ENCODE measurements at regions not wholly inside any gene's neighbourhood (a gene's known extent, or its start where the extent isn't known, plus 50 kb on each side); places are given as distances from the start of the nearest gene placed in this dataset.
A peak's percentile ranks its signal among the peaks of the same experiment; 100 is the strongest.
"Not testable (repeated sequence)": the region's sequence is repeated elsewhere in the genome, so short reads cannot be mapped to it uniquely, and the experiment has no call there.

GRCh38 chr5:103990064-103990463, 427.5 kb upstream of the NUDT12 start:
- no peak for DNase-seq
- Histone ChIP-seq H3K9me3 (peaks cover 0 to 8% (median 0%) of the 10 kb centered on the region in 12 donors), H3K4me1 (no peaks in the 10 kb centered on the region), H3K36me3 (no peaks in the 10 kb centered on the region), H3K27ac (no peak overlapping the region), H3K4me3 (no peak overlapping the region), H3K27me3 (no peaks in the 10 kb centered on the region)
- 51 to 86% (median 72%) methylated on average over 4 of the region's 4 CpGs for WGBS, 4 donors
- no peak for TF ChIP-seq POLR2A (IDR thresholded peaks at IDR 0.05)
- TF ChIP-seq, protein P1, sequence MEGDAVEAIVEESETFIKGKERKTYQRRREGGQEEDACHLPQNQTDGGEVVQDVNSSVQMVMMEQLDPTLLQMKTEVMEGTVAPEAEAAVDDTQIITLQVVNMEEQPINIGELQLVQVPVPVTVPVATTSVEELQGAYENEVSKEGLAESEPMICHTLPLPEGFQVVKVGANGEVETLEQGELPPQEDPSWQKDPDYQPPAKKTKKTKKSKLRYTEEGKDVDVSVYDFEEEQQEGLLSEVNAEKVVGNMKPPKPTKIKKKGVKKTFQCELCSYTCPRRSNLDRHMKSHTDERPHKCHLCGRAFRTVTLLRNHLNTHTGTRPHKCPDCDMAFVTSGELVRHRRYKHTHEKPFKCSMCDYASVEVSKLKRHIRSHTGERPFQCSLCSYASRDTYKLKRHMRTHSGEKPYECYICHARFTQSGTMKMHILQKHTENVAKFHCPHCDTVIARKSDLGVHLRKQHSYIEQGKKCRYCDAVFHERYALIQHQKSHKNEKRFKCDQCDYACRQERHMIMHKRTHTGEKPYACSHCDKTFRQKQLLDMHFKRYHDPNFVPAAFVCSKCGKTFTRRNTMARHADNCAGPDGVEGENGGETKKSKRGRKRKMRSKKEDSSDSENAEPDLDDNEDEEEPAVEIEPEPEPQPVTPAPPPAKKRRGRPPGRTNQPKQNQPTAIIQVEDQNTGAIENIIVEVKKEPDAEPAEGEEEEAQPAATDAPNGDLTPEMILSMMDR (IDR thresholded peaks at IDR 0.05): no peak
- intact Hi-C loops (cut with DNase I): no loop called here
- no peak for ATAC-seq

DNA sequence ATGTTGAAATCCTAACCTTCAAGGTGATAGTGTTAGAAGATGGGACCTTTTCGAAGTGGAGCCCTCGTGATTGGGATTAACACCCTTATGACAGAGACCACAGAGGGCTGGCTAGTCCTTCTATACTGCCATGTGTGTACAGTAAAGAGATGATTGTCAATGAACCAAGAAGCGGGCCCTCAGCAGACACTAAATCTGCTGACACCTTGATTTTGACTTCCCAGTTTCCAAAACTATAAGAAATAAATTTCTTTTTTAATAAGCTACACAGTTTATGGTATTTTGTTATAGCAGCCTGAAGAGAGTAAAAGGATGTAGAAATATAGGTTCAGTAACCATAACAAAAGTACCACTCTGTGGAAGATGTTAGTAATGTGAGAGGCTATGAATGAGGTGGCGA, 419.0 kb upstream of the NUDT12 start:
- intact Hi-C loops (cut with DNase I): no loop called here
- Histone ChIP-seq H3K27me3 (no peaks in the 10 kb centered on the region), H3K27ac (no peak overlapping the region), H3K4me1 (no peaks in the 10 kb centered on the region), H3K4me3 (no peak overlapping the region), H3K36me3 (no peaks in the 10 kb centered on the region), H3K9me3 (peaks cover 0 to 10% (median 0%) of the 10 kb centered on the region in 12 donors)
- WGBS, 4 donors: 73 to 86% (median 83%) methylated on average over 4 of the region's 4 CpGs
- no peak for TF ChIP-seq POLR2A (IDR thresholded peaks at IDR 0.05)
- TF ChIP-seq, protein P1 (IDR thresholded peaks at IDR 0.05): no peak
- ATAC-seq (no peak), DNase-seq (no peak)

GRCh38 chr5:103973669-103974068, 411.1 kb upstream of the NUDT12 start:
- intact Hi-C loops (cut with DNase I): no loop called here
- DNase-seq: no peak
- Histone ChIP-seq H3K36me3 (no peaks in the 10 kb centered on the region), H3K27ac (no peak overlapping the region), H3K9me3 (peaks cover 0 to 30% (median 9%) of the 10 kb centered on the region in 12 donors), H3K4me3 (no peak overlapping the region), H3K4me1 (no peaks in the 10 kb centered on the region), H3K27me3 (no peaks in the 10 kb centered on the region)
- no peak for TF ChIP-seq POLR2A (IDR thresholded peaks at IDR 0.05)
- TF ChIP-seq, protein P1 (IDR thresholded peaks at IDR 0.05): no peak
- peak in 1 of 4 donors; percentile 20 for ATAC-seq

GRCh38 chr5:103966295-103966694, 403.7 kb upstream of the NUDT12 start:
- H3K4me1 ChIP-seq; intact Hi-C loops (cut with DNase I); H3K27ac ChIP-seq; ATAC-seq; H3K36me3 ChIP-seq; H3K4me3 ChIP-seq; H3K27me3 ChIP-seq: not testable (repeated sequence)
- WGBS, 4 donors: 94 to 98% (median 95%) methylated on average over 10 to 25 of the region's 25 CpGs
- peaks cover 0 to 32% (median 14%) of the 10 kb centered on the region in 12 donors for H3K9me3 ChIP-seq
- peak in 1 of 5 donors; percentile 45 for DNase-seq

DNA sequence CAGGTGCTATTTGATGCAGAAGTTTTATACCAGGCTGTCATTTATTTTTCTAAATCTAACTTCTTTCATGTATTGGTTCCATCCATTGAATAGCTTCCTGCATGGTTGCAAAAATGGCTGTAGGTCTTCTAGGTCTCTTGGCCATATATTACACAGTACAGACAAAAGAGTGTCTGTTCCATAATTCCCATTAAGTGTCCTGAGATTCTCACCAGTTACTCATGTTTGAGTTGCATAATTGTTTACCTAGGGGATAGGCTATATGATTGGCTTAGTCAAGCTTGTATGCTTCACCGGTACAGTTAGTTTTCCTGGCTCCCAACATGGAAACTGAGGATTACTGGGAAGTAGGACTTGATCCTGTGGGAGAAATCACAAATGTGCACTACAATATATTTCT, 399.4 kb upstream of the NUDT12 start:
- peaks cover 0 to 18% (median 7%) of the 10 kb centered on the region in 12 donors for H3K9me3 ChIP-seq
- DNase-seq (no peak), ATAC-seq (no peak)
- intact Hi-C loops (cut with DNase I): no loop called here
- H3K27ac ChIP-seq: no peak overlapping the region
- no peaks in the 10 kb centered on the region for H3K27me3 ChIP-seq
- H3K36me3 ChIP-seq: no peaks in the 10 kb centered on the region
- TF ChIP-seq, protein P1 (IDR thresholded peaks at IDR 0.05): no peak
- TF ChIP-seq POLR2A (IDR thresholded peaks at IDR 0.05): no peak
- no peak overlapping the region for H3K4me3 ChIP-seq
- WGBS, 4 donors: 86 to 95% (median 88%) methylated on average over 1 of the region's 1 CpG
- H3K4me1 ChIP-seq: no peaks in the 10 kb centered on the region
